ENCODE measurements at regions not wholly inside any gene's neighbourhood (a gene's known extent, or its start where the extent isn't known, plus 50 kb on each side); places are given as distances from the start of the nearest gene placed in this dataset.

GRCh38 chr2:71814885-71815284, 332.8 kb downstream of the CYP26B1 start:
- no peaks in the 10 kb centered on the region for H3K9me3 ChIP-seq
- no peaks in the 10 kb centered on the region for H3K27me3 ChIP-seq
- no peak overlapping the region for H3K27ac ChIP-seq
- TF ChIP-seq POLR2A (IDR thresholded peaks at IDR 0.05) = no peak
- no peak for TF ChIP-seq CTCF (IDR thresholded peaks at IDR 0.05)
- H3K4me3 ChIP-seq (replicated peaks in 1 of 3) = no peak overlapping the region
- WGBS, 2 donors = 92 to 93% methylated on average over 2 of the region's 2 CpGs
- DNase-seq = no peak
- H3K36me3 ChIP-seq = no peaks in the 10 kb centered on the region
- no peaks in the 10 kb centered on the region for H3K4me1 ChIP-seq
- intact Hi-C loops (cut with DNase I) = no loop called here

GRCh38 chr2:71813807-71814470, 333.7 kb downstream of the CYP26B1 start:
- no peak for TF ChIP-seq POLR2A (IDR thresholded peaks at IDR 0.05)
- no peak for TF ChIP-seq CTCF (IDR thresholded peaks at IDR 0.05)
- no peak overlapping the region for H3K4me3 ChIP-seq (replicated peaks in 1 of 3)
- no peak overlapping the region for H3K27ac ChIP-seq
- H3K27me3 ChIP-seq = no peaks in the 10 kb centered on the region
- H3K36me3 ChIP-seq = no peaks in the 10 kb centered on the region
- intact Hi-C loops (cut with DNase I) = no loop called here
- no peak for DNase-seq
- H3K4me1 ChIP-seq = no peaks in the 10 kb centered on the region
- no peaks in the 10 kb centered on the region for H3K9me3 ChIP-seq
- 79 to 80% methylated on average over 4 of the region's 4 CpGs for WGBS, 2 donors

DNA sequence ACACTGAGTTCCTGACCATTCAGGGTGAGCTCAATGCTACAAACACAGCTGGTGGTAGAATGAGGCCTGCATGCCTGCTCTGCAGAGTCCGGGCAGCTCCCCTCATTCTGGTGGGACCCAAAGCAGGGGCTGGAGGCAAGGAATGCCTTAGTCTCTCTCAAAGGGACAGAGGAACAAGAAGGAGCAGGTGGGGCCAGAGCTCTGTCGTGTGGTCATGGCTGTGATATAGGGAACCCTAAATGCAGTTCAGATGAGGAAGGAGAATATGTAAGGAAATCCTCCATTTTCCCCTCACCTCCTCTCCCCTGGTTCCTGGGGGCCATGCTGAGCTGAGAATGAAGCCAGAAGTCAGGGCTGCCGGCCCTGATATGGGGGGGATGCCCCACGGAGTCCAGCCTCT, 334.3 kb downstream of the CYP26B1 start:
- Histone ChIP-seq H3K4me3 (replicated peaks in 1 of 3) (no peak overlapping the region), H3K36me3 (no peaks in the 10 kb centered on the region), H3K9me3 (no peaks in the 10 kb centered on the region), H3K27ac (no peak overlapping the region), H3K27me3 (no peaks in the 10 kb centered on the region), H3K4me1 (no peaks in the 10 kb centered on the region)
- no peak for DNase-seq
- intact Hi-C loops (cut with DNase I) = no loop called here
- TF ChIP-seq CTCF (IDR thresholded peaks at IDR 0.05) (no peak), POLR2A (IDR thresholded peaks at IDR 0.05) (no peak)
- 84 to 93% methylated on average over 4 of the region's 4 CpGs for whole genome bisulfite sequencing, 2 donors

- H3K27ac ChIP-seq = no peak overlapping the region
- TF ChIP-seq POLR2A (IDR thresholded peaks at IDR 0.05) = no peak
- TF ChIP-seq CTCF (IDR thresholded peaks at IDR 0.05) = no peak
- H3K4me3 ChIP-seq (replicated peaks in 1 of 3) = no peak overlapping the region
- no peaks in the 10 kb centered on the region for H3K9me3 ChIP-seq
- WGBS, 2 donors = 94 to 100% methylated on average over 2 of the region's 2 CpGs
- intact Hi-C loops (cut with DNase I) = no loop called here
- no peaks in the 10 kb centered on the region for H3K36me3 ChIP-seq
- H3K27me3 ChIP-seq = no peaks in the 10 kb centered on the region
- no peaks in the 10 kb centered on the region for H3K4me1 ChIP-seq
- DNase-seq = no peak
Observed at GRCh38 chr2:71812736-71813135, 334.9 kb downstream of the CYP26B1 start.

DNA sequence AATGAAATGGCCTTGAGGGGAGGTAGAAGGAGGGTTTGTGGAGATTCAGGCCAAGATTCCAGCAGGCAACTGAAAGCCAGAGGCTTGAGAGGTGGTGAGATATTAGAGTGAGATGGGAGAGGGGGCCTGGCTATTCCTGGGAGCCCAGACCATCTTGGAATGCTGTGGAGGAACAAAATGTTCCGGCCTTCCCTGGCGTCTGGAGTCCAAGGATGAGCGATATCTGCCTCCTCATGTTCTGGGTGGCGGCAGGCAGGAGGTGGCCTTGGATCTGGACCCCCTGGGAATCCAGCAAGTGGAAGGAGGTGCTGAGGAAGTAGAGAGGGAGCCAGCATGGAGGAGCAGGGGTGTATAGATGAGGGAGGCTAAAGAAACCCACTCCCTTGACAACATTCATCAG, 335.9 kb downstream of the CYP26B1 start:
- no peaks in the 10 kb centered on the region for H3K27me3 ChIP-seq
- 92 to 95% methylated on average over 4 of the region's 4 CpGs for WGBS, 2 donors
- intact Hi-C loops (cut with DNase I) = no loop called here
- TF ChIP-seq POLR2A (IDR thresholded peaks at IDR 0.05) = no peak
- no peak for TF ChIP-seq CTCF (IDR thresholded peaks at IDR 0.05)
- no peaks in the 10 kb centered on the region for H3K9me3 ChIP-seq
- no peak overlapping the region for H3K4me3 ChIP-seq (replicated peaks in 1 of 3)
- H3K36me3 ChIP-seq = no peaks in the 10 kb centered on the region
- no peak for DNase-seq
- H3K27ac ChIP-seq = no peak overlapping the region
- no peaks in the 10 kb centered on the region for H3K4me1 ChIP-seq
